Mesodermal cell (in vitro differentiated cells): ENCODE measurements at regions not wholly inside any gene's neighbourhood (a gene's known extent, or its start where the extent isn't known, plus 50 kb on each side); places are given as distances from the start of the nearest gene placed in this dataset.
"Not testable (repeated sequence)": the region's sequence is repeated elsewhere in the genome, so short reads cannot be mapped to it uniquely, and the experiment has no call there.

ENCODE experiments used
- H3K27ac ChIP-seq: 2 replicates; pipeline ENCODE4 v1.7.0; 2013; ENCODE audit warnings: mild to moderate bottlenecking, low read depth, low read length, moderate library complexity; ENCODE audit not compliant: severe bottlenecking
- H3K36me3 ChIP-seq: 2 replicates; pipeline ENCODE4 v1.7.1; 2013; ENCODE audit warnings: mild to moderate bottlenecking, low read length, moderate library complexity; ENCODE audit not compliant: control insufficient read depth, insufficient read depth
- H3K4me1 ChIP-seq: one replicate; pipeline ENCODE4 v1.7.1; 2013; ENCODE audit warnings: mild to moderate bottlenecking, low read length; ENCODE audit not compliant: insufficient read depth, control insufficient read depth, poor library complexity, severe bottlenecking
- H3K4me3 ChIP-seq: 2 replicates; pipeline ENCODE4 v1.7.0; 2013; ENCODE audit warnings: low read length, control low read depth, mild to moderate bottlenecking; ENCODE audit not compliant: insufficient read depth, poor library complexity, severe bottlenecking; ENCODE audit errors: extremely low read depth
- H3K9me3 ChIP-seq: 2 replicates; pipeline ENCODE4 v1.7.1; 2013; ENCODE audit warnings: mild to moderate bottlenecking, low read length, moderate library complexity; ENCODE audit not compliant: control insufficient read depth
- WGBS, 2 experiments: methylation state at CpG; one replicate each; pipeline ENCODE4 v1.1.5; 2013; ENCODE audit warnings: missing lambda C conversion rate in 2 of 2; ENCODE audit not compliant: insufficient coverage in 2 of 2; 5-methylcytosine and 5-hydroxymethylcytosine counted together

DNA sequence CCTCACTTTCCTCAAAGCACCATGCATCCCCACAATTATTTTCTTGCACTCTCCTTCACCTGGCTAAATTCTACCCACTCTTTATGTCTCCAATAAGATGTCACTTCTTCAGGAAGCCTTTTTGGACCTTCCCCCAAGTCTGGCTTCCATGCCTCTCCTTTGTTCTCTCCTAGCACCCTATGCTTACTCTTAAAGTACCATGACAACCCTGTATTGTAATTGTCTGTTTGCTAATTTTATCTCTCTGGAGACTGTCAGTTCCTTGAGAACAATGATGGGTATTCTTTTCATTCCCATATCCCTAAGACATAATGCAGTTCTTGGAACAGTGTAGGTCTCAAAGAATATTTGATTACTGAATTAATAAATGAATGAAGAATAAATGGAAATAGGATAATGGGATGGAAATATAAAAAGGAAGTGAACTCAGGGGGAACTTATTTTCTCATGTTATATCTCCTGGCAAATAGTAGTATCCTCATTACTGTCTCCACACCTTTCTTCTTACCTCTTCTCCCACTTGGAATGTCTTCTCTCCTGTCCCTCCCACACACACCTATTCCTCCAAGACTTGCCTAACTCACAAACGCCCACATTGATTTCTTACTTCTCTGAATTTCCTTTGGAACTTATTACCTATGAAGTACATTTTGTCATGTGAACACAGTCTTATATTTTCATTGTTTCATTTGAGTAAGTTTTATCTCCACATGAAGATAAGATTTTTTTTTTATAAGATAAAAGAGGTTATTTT lies 499.1 kb downstream of the NFIB start:
- H3K4me1 ChIP-seq, result no peaks in the 10 kb centered on the region
- H3K9me3 ChIP-seq, result no peaks in the 10 kb centered on the region
- no CpG with 5 or more reads among the region's 1 CpG for WGBS, 2 experiments
- H3K27ac ChIP-seq, result no peak overlapping the region
- H3K36me3 ChIP-seq, result no peaks in the 10 kb centered on the region
- H3K4me3 ChIP-seq, result no peak overlapping the region

DNA sequence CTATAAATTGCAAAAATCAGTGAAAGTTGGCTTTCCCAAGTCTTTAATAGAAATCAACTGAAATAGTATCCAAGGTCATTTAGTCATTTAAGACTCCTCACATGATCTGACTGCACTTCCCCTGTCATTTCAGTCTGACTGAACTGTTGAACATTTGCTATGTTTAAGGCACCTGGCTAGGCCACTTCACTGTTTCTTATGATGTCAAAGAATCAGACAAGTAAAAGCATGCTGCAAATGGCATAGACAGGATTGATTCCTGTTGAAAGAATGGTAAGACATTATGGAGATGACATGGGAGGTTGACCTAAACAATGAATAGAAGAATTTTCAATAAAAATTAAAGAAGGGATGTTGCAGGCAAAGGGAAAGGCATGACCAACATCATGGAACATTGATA lies 502.1 kb downstream of the NFIB start:
- Histone ChIP-seq H3K27ac (no peak overlapping the region), H3K4me1 (no peaks in the 10 kb centered on the region), H3K4me3 (no peak overlapping the region), H3K36me3 (no peaks in the 10 kb centered on the region), H3K9me3 (no peaks in the 10 kb centered on the region)

- Histone ChIP-seq H3K4me1 (no peaks in the 10 kb centered on the region), H3K27ac (no peak overlapping the region), H3K36me3 (no peaks in the 10 kb centered on the region), H3K4me3 (no peak overlapping the region), H3K9me3 (no peaks in the 10 kb centered on the region)
- 76 to 89% methylated on average over 3 to 5 of the region's 6 CpGs for WGBS, 2 experiments
Observed at GRCh38 chr9:13810510-13810909, 503.4 kb downstream of the NFIB start.

DNA sequence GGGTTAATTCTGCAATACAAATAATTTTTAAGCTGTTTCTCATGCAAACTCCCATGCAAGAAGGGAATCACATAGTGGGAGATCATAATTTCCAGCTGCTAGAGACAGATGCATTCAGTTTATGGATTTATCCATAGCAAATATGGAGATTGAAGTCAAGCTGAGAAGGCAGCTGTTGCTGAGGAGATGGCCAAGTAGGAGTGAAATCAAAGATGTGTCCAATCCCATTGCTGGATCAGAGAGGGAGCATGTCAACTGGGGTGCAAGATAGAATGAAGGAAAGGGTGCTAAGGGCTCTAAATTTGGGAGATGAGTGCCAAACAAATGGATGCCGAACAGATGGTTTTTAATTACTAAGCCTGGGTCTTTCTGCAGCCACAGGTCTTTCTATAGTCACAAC lies 504.5 kb downstream of the NFIB start:
- no peaks in the 10 kb centered on the region for H3K9me3 ChIP-seq
- no peak overlapping the region for H3K27ac ChIP-seq
- H3K36me3 ChIP-seq, result no peaks in the 10 kb centered on the region
- H3K4me3 ChIP-seq, result no peak overlapping the region
- no peaks in the 10 kb centered on the region for H3K4me1 ChIP-seq
- WGBS, 2 experiments, result 100% methylated on average over 1 of the region's 1 CpG

- Histone ChIP-seq H3K9me3 (no peaks in the 10 kb centered on the region), H3K27ac (no peak overlapping the region), H3K4me1 (no peaks in the 10 kb centered on the region), H3K4me3 (no peak overlapping the region), H3K36me3 (no peaks in the 10 kb centered on the region)
- 67 to 97% methylated on average over 2 of the region's 4 CpGs for WGBS, 2 experiments
Observed at GRCh38 chr9:13807118-13807517, 506.8 kb downstream of the NFIB start.

DNA sequence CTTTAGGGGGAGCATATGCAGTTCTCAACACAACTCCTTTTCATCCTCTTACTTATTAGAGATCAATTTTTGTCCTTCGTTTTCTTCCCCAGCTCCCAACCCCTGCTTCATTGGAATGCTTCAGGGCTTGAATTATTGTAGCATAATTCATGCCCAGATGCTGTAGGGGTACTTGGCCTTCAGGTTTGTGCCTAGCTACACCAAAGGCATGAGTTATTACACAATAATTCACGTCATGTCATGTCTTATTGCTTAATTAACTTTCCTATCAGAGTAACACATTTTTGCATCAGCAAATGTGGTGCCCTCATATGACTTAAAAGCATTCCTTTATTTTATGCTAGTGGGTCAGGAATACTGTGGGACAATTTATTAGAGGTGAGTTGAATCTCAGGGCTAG lies 507.2 kb downstream of the NFIB start:
- H3K36me3 ChIP-seq, result no peaks in the 10 kb centered on the region
- H3K27ac ChIP-seq, result no peak overlapping the region
- no peaks in the 10 kb centered on the region for H3K4me1 ChIP-seq
- H3K4me3 ChIP-seq, result no peak overlapping the region
- no peaks in the 10 kb centered on the region for H3K9me3 ChIP-seq
- no CpG with 5 or more reads among the region's 2 CpGs for WGBS, 2 experiments

DNA sequence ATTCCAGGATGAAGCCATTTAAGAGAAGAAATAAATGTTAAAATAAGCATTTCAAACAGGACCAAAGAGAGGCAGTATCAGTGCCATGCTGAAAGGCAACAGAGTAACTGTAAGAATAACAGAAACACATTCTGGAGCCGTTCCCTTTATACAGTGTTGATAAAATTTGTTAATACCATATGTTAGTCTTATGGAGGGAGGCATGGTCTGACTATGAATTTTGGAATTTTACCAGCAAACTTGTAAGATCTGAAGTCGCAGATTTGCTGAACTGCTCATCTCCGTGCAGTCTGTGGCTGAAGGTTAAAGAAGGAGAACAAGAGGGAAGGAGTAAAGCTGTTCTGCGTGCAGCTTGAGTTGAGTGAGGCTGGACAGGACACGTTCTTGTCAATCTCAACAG lies 508.4 kb downstream of the NFIB start:
- Histone ChIP-seq H3K9me3 (no peaks in the 10 kb centered on the region), H3K27ac (no peak overlapping the region), H3K4me1 (no peaks in the 10 kb centered on the region), H3K4me3 (no peak overlapping the region), H3K36me3 (no peaks in the 10 kb centered on the region)
- 98 to 99% methylated on average over 4 to 5 of the region's 5 CpGs for WGBS, 2 experiments

DNA sequence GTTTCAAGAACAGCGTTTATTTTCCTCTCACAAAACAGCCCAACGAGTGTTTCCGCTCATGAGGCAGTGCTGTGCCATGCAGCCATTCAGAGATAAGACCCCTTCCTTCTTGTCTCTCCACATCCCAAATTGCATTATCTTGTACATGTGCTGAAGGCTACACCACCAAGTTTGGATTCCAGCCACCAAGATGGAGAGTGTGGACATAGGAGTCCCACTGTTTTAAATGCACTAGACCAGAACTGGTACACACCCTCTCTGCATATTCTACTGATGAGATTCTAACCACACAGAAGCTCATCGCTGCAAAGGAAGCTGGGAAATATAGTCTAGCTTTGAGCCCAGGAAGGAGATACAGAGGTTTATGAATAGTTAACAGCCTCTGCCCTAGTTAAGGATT lies 509.4 kb downstream of the NFIB start:
- Histone ChIP-seq H3K4me1 (no peaks in the 10 kb centered on the region), H3K36me3 (no peaks in the 10 kb centered on the region), H3K4me3 (no peak overlapping the region), H3K9me3 (no peaks in the 10 kb centered on the region), H3K27ac (no peak overlapping the region)
- WGBS, 2 experiments, result 90 to 100% methylated on average over 1 to 3 of the region's 4 CpGs

DNA sequence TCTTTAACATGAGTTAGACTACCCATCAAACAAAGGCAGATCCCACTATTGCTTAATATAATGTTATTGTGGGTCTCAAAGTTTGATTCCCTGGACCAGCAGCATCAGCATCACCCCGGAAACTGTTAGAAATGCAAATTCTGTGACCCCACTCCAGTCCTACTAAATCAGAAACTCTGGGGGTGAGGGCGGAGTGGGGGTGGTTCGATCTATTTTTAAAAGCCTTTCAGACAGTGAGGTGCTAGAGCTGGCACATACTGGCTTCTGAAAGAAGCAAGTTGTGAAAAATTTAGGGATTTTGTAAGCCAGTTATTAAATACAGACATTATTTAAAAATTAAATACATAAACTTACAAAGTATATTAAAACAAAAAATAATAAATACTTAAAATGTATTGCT lies 513.2 kb downstream of the NFIB start:
- H3K9me3 ChIP-seq, result no peaks in the 10 kb centered on the region
- H3K4me3 ChIP-seq, result no peak overlapping the region
- WGBS, 2 experiments, result no CpG with 5 or more reads among the region's 3 CpGs

DNA sequence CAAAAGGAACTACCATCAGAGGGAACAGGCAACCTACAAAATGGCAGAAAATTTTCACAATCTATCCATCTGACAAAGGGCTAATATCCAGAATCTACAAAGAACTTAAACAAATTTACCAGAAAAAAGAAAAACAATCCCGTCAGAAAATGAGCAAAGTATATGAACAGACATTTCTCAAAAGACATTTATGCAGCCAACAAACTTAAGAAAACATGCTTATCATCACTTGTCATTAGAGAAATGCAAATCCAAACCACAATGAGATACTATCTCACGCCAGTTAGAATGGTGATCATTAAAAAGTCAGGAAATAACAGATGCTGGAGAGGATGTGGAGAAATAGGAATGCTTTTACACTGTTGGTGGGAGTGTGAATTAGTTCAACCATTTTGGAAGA lies 516.2 kb downstream of the NFIB start:
- WGBS, 2 experiments, result 100% methylated on average over 1 of the region's 2 CpGs; no CpG with 5 or more reads in 1 of the 2 experiments
- H3K4me1 ChIP-seq, result not testable (repeated sequence)

More for the DNA sequence above, 513.2 kb downstream of the NFIB start:
- H3K27ac ChIP-seq, result no peak overlapping the region
- H3K4me1 ChIP-seq, result no peaks in the 10 kb centered on the region
- no peaks in the 10 kb centered on the region for H3K36me3 ChIP-seq

GRCh38 chr9:13791816-13792215 lies 512.3 kb upstream of the MPDZ start:
- Histone ChIP-seq H3K4me3 (no peak overlapping the region), H3K9me3 (no peaks in the 10 kb centered on the region), H3K4me1 (no peaks in the 10 kb centered on the region), H3K27ac (no peak overlapping the region), H3K36me3 (no peaks in the 10 kb centered on the region)
- WGBS, 2 experiments, result 80 to 82% methylated on average over 2 to 4 of the region's 4 CpGs

More for the DNA sequence above, 516.2 kb downstream of the NFIB start:
- H3K9me3 ChIP-seq, H3K4me3 ChIP-seq, H3K36me3 ChIP-seq, H3K27ac ChIP-seq: not testable (repeated sequence)
